DOHH2 (cell line): ENCODE measurements at regions not wholly inside any gene's neighbourhood (a gene's known extent, or its start where the extent isn't known, plus 50 kb on each side); places are given as distances from the start of the nearest gene placed in this dataset.

Experiments used
- H3F3A ChIP-seq: fragments of 200-600 bp; sonication (generic), shearing (Covaris generic); 2 replicates; pipeline ENCODE4 v1.6.0; 2016; ENCODE audit warnings: antibody characterized with exemption, mild to moderate bottlenecking; ENCODE audit not compliant: control insufficient read depth, insufficient read depth
- H3K27ac ChIP-seq: fragments of 200-600 bp; sonication (generic); 2 replicates; pipeline ENCODE4 v1.5.1; 2014; ENCODE audit warnings: low read depth, mild to moderate bottlenecking, low read length, moderate library complexity
- H3K27me3 ChIP-seq: fragments of 200-600 bp; sonication (generic); 2 replicates; pipeline ENCODE4 v1.6.1; 2014; ENCODE audit warnings: mild to moderate bottlenecking, low read length, mixed read lengths; ENCODE audit not compliant: control insufficient read depth
- H3K36me3 ChIP-seq: fragments of 200-600 bp; sonication (generic); 2 replicates; pipeline ENCODE4 v1.6.1; 2014; ENCODE audit warnings: mild to moderate bottlenecking, low read length, moderate library complexity, mixed read lengths; ENCODE audit not compliant: control insufficient read depth
- H3K4me1 ChIP-seq: fragments of 200-600 bp; sonication (generic); 2 replicates; pipeline ENCODE4 v1.6.1; 2014; ENCODE audit warnings: mild to moderate bottlenecking, low read length, mixed read lengths; ENCODE audit not compliant: control insufficient read depth
- H3K4me2 ChIP-seq: fragments of 200-600 bp; sonication (generic); 2 replicates; pipeline ENCODE4 v1.6.0; 2014; ENCODE audit warnings: mild to moderate bottlenecking, low read length, moderate library complexity
- H3K4me3 ChIP-seq: fragments of 200-600 bp; sonication (generic); 2 replicates; pipeline ENCODE4 v1.5.1; 2014; ENCODE audit warnings: mild to moderate bottlenecking, low read length, mixed read lengths
- H3K79me2 ChIP-seq: fragments of 200-600 bp; sonication (generic); 2 replicates; pipeline ENCODE4 v1.6.1; 2014; ENCODE audit warnings: mild to moderate bottlenecking, low read length, mixed read lengths; ENCODE audit not compliant: control insufficient read depth
- H3K9me2 ChIP-seq: fragments of 200-600 bp; sonication (generic); replicated peaks from 2 replicates; pipeline ENCODE4 v1.6.1; 2014; ENCODE audit warnings: mild to moderate bottlenecking, low read length, mixed read lengths; ENCODE audit not compliant: control insufficient read depth
- H3K9me3 ChIP-seq: fragments of 200-600 bp; sonication (generic); 2 replicates; pipeline ENCODE4 v1.6.1; 2014; ENCODE audit warnings: antibody characterized with exemption, low read length, mixed read lengths; ENCODE audit not compliant: control insufficient read depth, insufficient read depth
- H4K20me1 ChIP-seq: fragments of 200-600 bp; sonication (generic); 2 replicates; pipeline ENCODE4 v1.6.0; 2014; ENCODE audit warnings: low read depth, mild to moderate bottlenecking, antibody characterized with exemption, low read length, moderate library complexity; ENCODE audit not compliant: control insufficient read depth, insufficient read depth
- CTCF ChIP-seq: fragments of 200-600 bp; sonication (generic); IDR thresholded peaks from one replicate; pipeline ENCODE4 v1.5.1; 2014; ENCODE audit warnings: antibody characterized with exemption, mild to moderate bottlenecking, low read depth, low read length; ENCODE audit not compliant: poor library complexity, severe bottlenecking
- EZH2phosphoT487 ChIP-seq: fragments of 200-600 bp; sonication (generic); IDR thresholded peaks from 2 replicates; pipeline ENCODE4 v1.6.1; 2017; ENCODE audit warnings: borderline replicate concordance, mild to moderate bottlenecking, antibody characterized with exemption, low read length, moderate library complexity, mixed read lengths

- Histone ChIP-seq H3K4me2 (no peak overlapping the region), H3K36me3 (no peaks in the 10 kb centered on the region), H3F3A (no peaks in the 10 kb centered on the region), H3K27me3 (no peaks in the 10 kb centered on the region), H4K20me1 (no peaks in the 10 kb centered on the region), H3K9me2 (no peaks in the 10 kb centered on the region), H3K27ac (no peak overlapping the region), H3K79me2 (no peaks in the 10 kb centered on the region), H3K4me1 (no peaks in the 10 kb centered on the region), H3K9me3 (peaks cover 4% of the 10 kb centered on the region; the same call in 1 of the 2 replicates), H3K4me3 (no peak overlapping the region)
- no peak for TF ChIP-seq CTCF
- TF ChIP-seq EZH2phosphoT487, result no peak
Measured at GRCh38 chr10:29829776-29830175, 195.0 kb upstream of the SVIL start.

- no peak overlapping the region for H3K4me3 ChIP-seq
- no peaks in the 10 kb centered on the region for H3K9me2 ChIP-seq
- no peak overlapping the region for H3K4me2 ChIP-seq
- H3K9me3 ChIP-seq, result peaks cover 4% of the 10 kb centered on the region; the same call in 1 of the 2 replicates
- H3K36me3 ChIP-seq, result no peaks in the 10 kb centered on the region
- H4K20me1 ChIP-seq, result no peaks in the 10 kb centered on the region
- no peaks in the 10 kb centered on the region for H3K79me2 ChIP-seq
- TF ChIP-seq EZH2phosphoT487, result no peak
- no peak for TF ChIP-seq CTCF
- H3K27me3 ChIP-seq, result no peaks in the 10 kb centered on the region
- H3F3A ChIP-seq, result no peaks in the 10 kb centered on the region
- no peak overlapping the region for H3K27ac ChIP-seq
- H3K4me1 ChIP-seq, result no peaks in the 10 kb centered on the region
Measured at GRCh38 chr10:29828956-29829355, 194.2 kb upstream of the SVIL start.

- TF ChIP-seq CTCF, result no peak
- no peak for TF ChIP-seq EZH2phosphoT487
- peaks cover 4% of the 10 kb centered on the region; the same call in 1 of the 2 replicates for H3K9me3 ChIP-seq
- no peaks in the 10 kb centered on the region for H3K27me3 ChIP-seq
- no peaks in the 10 kb centered on the region for H3K79me2 ChIP-seq
- no peaks in the 10 kb centered on the region for H4K20me1 ChIP-seq
- no peak overlapping the region for H3K4me3 ChIP-seq
- no peaks in the 10 kb centered on the region for H3K9me2 ChIP-seq
- no peak overlapping the region for H3K27ac ChIP-seq
- no peaks in the 10 kb centered on the region for H3K36me3 ChIP-seq
- H3F3A ChIP-seq, result no peaks in the 10 kb centered on the region
- H3K4me1 ChIP-seq, result no peaks in the 10 kb centered on the region
- H3K4me2 ChIP-seq, result no peak overlapping the region
Measured at GRCh38 chr10:29828440-29828894, 193.7 kb upstream of the SVIL start.

- Histone ChIP-seq H3K27me3 (no peaks in the 10 kb centered on the region), H3K9me2 (no peaks in the 10 kb centered on the region), H3K79me2 (no peaks in the 10 kb centered on the region), H3K4me1 (no peaks in the 10 kb centered on the region), H3K4me3 (no peak overlapping the region), H3K9me3 (peaks cover 4% of the 10 kb centered on the region; the same call in 1 of the 2 replicates), H3K4me2 (no peak overlapping the region), H3F3A (no peaks in the 10 kb centered on the region), H3K36me3 (no peaks in the 10 kb centered on the region), H3K27ac (no peak overlapping the region), H4K20me1 (no peaks in the 10 kb centered on the region)
- no peak for TF ChIP-seq CTCF
- TF ChIP-seq EZH2phosphoT487, result no peak
Measured at GRCh38 chr10:29827512-29827911, 192.7 kb upstream of the SVIL start.
